SK-N-SH (cell line): ENCODE measurements at regions not wholly inside any gene's neighbourhood (a gene's known extent, or its start where the extent isn't known, plus 50 kb on each side); places are given as distances from the start of the nearest gene placed in this dataset.

Source experiments
- CTCF ChIA-PET: fragments of 300-600, 350-600 bp; formaldehyde crosslinking; extraction: SDS; loops from one replicate; lab custom pipeline; 2021; lab: Yijun Ruan, JAX
- POLR2A ChIA-PET: fragments of 350-600 bp; sonication (Branson Sonifier 250); formaldehyde crosslinking; extraction: SDS; loops from one replicate; lab custom pipeline; 2020; ENCODE audit warnings: antibody characterized with exemption, inconsistent platforms; lab: Yijun Ruan, JAX
- DNase-seq: peaks from one replicate; pipeline ENCODE4 v3.0.0; 2012
- H2AFZ ChIP-seq: fragments of 200-600 bp; sonication (generic); 2 replicates; pipeline ENCODE4 v1.8.1; 2016; ENCODE audit warnings: antibody characterized with exemption, mild to moderate bottlenecking, low read depth
- H3F3A ChIP-seq: fragments of 200-600 bp; sonication (generic); replicated peaks from 2 replicates; pipeline ENCODE3; 2016; ENCODE audit warnings: antibody characterized with exemption, mild to moderate bottlenecking; ENCODE audit not compliant: insufficient read depth
- H3K27ac ChIP-seq, 2 experiments: fragments of 200-500 bp in 1 of 2; fragments of 200-600 bp in 1 of 2; sonication (Bioruptor generic) in 1 of 2; sonication (generic), shearing (Covaris generic) in 1 of 2; 2 replicates each; pipeline versions ENCODE4 v1.5.1 to v1.6.1; 2014 to 2016; ENCODE audit warnings: low read depth in 2 of 2, inconsistent platforms in 1 of 2, low read length in 1 of 2, mild to moderate bottlenecking in 1 of 2, mixed read lengths in 1 of 2
- H3K27me3 ChIP-seq: fragments of 200-600 bp; sonication (generic), shearing (Covaris generic); 2 replicates; pipeline ENCODE4 v1.6.1; 2016; ENCODE audit warnings: mixed run types; ENCODE audit not compliant: insufficient read depth
- H3K36me3 ChIP-seq, 2 experiments: fragments of 200-500 bp in 1 of 2; fragments of 200-600 bp in 1 of 2; sonication (Bioruptor generic) in 1 of 2; sonication (generic) in 1 of 2; replicated peaks in 1 of 2; 2 replicates each; pipeline versions ENCODE3 to v1.5.1; 2014 to 2016; ENCODE audit warnings: low read length in 1 of 2, mild to moderate bottlenecking in 1 of 2; ENCODE audit not compliant: insufficient read depth in 2 of 2, control insufficient read depth in 1 of 2
- H3K4me1 ChIP-seq, 2 experiments: fragments of 200-500 bp in 1 of 2; fragments of 200-600 bp in 1 of 2; sonication (Bioruptor generic) in 1 of 2; sonication (generic), shearing (Covaris generic) in 1 of 2; 2 replicates each; pipeline versions ENCODE4 v1.5.1 to v1.6.1; 2014 to 2016; ENCODE audit warnings: low read depth in 1 of 2, low read length in 1 of 2, mixed run types in 1 of 2; ENCODE audit not compliant: insufficient read depth in 2 of 2, control insufficient read depth in 1 of 2
- H3K4me2 ChIP-seq: fragments of 200-600 bp; sonication (generic), shearing (Covaris generic); 2 replicates; pipeline ENCODE4 v1.6.1; 2017; ENCODE audit warnings: mixed run types
- H3K4me3 ChIP-seq, 2 experiments: fragments of 200-500 bp in 1 of 2; fragments of 200-600 bp in 1 of 2; sonication (Bioruptor generic) in 1 of 2; sonication (generic), shearing (Covaris generic) in 1 of 2; 2 replicates each; pipeline versions ENCODE4 v1.5.1 to v1.8.1; 2014 to 2016; ENCODE audit warnings: low read depth in 2 of 2, inconsistent platforms in 1 of 2, low read length in 1 of 2, mild to moderate bottlenecking in 1 of 2, mixed read lengths in 1 of 2, moderate library complexity in 1 of 2
- H3K79me2 ChIP-seq: fragments of 200-600 bp; sonication (generic); 2 replicates; pipeline ENCODE4 v1.8.1; 2017; ENCODE audit warnings: mild to moderate bottlenecking; ENCODE audit not compliant: insufficient read depth
- H3K9ac ChIP-seq: fragments of 200-600 bp; sonication (generic); 2 replicates; pipeline ENCODE4 v1.6.1; 2017; ENCODE audit warnings: mixed run types
- H3K9me2 ChIP-seq: fragments of 200-600 bp; sonication (generic); 2 replicates; pipeline ENCODE4 v1.6.1; 2017; ENCODE audit warnings: mixed run types
- H3K9me3 ChIP-seq: fragments of 200-600 bp; sonication (generic); 2 replicates; pipeline ENCODE4 v1.6.1; 2017; ENCODE audit warnings: mixed run types, mild to moderate bottlenecking, moderate library complexity
- H4K20me1 ChIP-seq: fragments of 200-600 bp; sonication (generic); 2 replicates; pipeline ENCODE4 v1.6.1; 2017; ENCODE audit warnings: mild to moderate bottlenecking, mixed run types; ENCODE audit not compliant: insufficient read depth
- ELF1 ChIP-seq: IDR thresholded peaks from 2 replicates; pipeline ENCODE4 v1.4.0; 2012
- IRF3 ChIP-seq: fragments of 150-350 bp; IDR thresholded peaks from 2 replicates; pipeline ENCODE4 v1.6.1; 2016; ENCODE audit warnings: mild to moderate bottlenecking, low read depth, low read length
- NFIC ChIP-seq: IDR thresholded peaks from 2 replicates; pipeline ENCODE4 v1.4.0; 2012; ENCODE audit warnings: borderline replicate concordance
- NRF1 ChIP-seq: IDR thresholded peaks from 2 replicates; pipeline ENCODE4 v1.6.1; 2012; ENCODE audit warnings: low read depth, mild to moderate bottlenecking, low read length
- PBX3 ChIP-seq: IDR thresholded peaks from 2 replicates; pipeline ENCODE4; 2012
- REST ChIP-seq: IDR thresholded peaks from 2 replicates; pipeline ENCODE4 v1.6.1; 2012; ENCODE audit warnings: mild to moderate bottlenecking, low read depth, low read length, moderate library complexity
- RXRA ChIP-seq: IDR thresholded peaks from 2 replicates; pipeline ENCODE4 v1.4.0; 2012; ENCODE audit warnings: low read depth, mild to moderate bottlenecking, borderline replicate concordance
- SIN3A ChIP-seq: IDR thresholded peaks from 2 replicates; pipeline ENCODE4 v1.6.1; 2012; ENCODE audit warnings: low read depth, mild to moderate bottlenecking, low read length, moderate library complexity, borderline replicate concordance
- SMC3 ChIP-seq: IDR thresholded peaks from 2 replicates; pipeline ENCODE4 v1.6.1; 2012; ENCODE audit warnings: low read depth, low read length, improper control_type of control experiment
- USF1 ChIP-seq: IDR thresholded peaks from 2 replicates; pipeline ENCODE4 v1.4.0; 2012; ENCODE audit warnings: low read depth, borderline replicate concordance
- USF2 ChIP-seq: fragments of 150-350 bp; IDR thresholded peaks from 2 replicates; pipeline ENCODE4 v1.6.1; 2017; ENCODE audit warnings: antibody characterized with exemption, low read length, low read depth, borderline replicate concordance
- YY1 ChIP-seq: IDR thresholded peaks from 2 replicates; pipeline ENCODE4 v1.4.0; 2012; ENCODE audit warnings: low read depth, mild to moderate bottlenecking
- WGBS: methylation state at CpG from one replicate; pipeline ENCODE4 v1.1.6; 2017; ENCODE audit warnings: low lambda C conversion rate; 5-methylcytosine and 5-hydroxymethylcytosine counted together

- CTCF ChIA-PET, result no interaction called here
Observed at GRCh38 chr13:99624936-99625540, 123.8 kb downstream of the TM9SF2 start.

More at GRCh38 chr13:99624936-99625540, 123.8 kb downstream of the TM9SF2 start:
- Histone ChIP-seq H3K4me2 (no peak overlapping the region), H2AFZ (no peak overlapping the region), H3K4me1 (peaks cover 0 to 4% of the 10 kb centered on the region in 2 experiments; a peak in 3 of 4 replicates), H3K36me3 (no peaks in the 10 kb centered on the region), H3K4me3 (no peak overlapping the region), H3K9me3 (no peaks in the 10 kb centered on the region), H3K27ac (no peak overlapping the region), H3K79me2 (no peaks in the 10 kb centered on the region), H3F3A (peaks cover 9% of the 10 kb centered on the region), H4K20me1 (no peaks in the 10 kb centered on the region), H3K9ac (no peak overlapping the region), H3K27me3 (no peaks in the 10 kb centered on the region)
- DNase-seq, result no peak
- WGBS, result 92% methylated on average over 12 of the region's 12 CpGs
- TF ChIP-seq PBX3, result no peak
- TF ChIP-seq IRF3, result no peak
- no peak for TF ChIP-seq RXRA
- no peak for TF ChIP-seq YY1
- TF ChIP-seq NRF1, result no peak
- no peak for TF ChIP-seq REST
- no peak for TF ChIP-seq USF1
- no peak for TF ChIP-seq NFIC
- no peak for TF ChIP-seq ELF1
- TF ChIP-seq SMC3, result no peak
- no peak for TF ChIP-seq USF2
- TF ChIP-seq SIN3A, result no peak
- TF ChIP-seq, all 33 proteins: peak for 0
- no peaks in the 10 kb centered on the region for H3K9me2 ChIP-seq
- POLR2A ChIA-PET, result no interaction called here
